ENCODE measurements at regions not wholly inside any gene's neighbourhood (a gene's known extent, or its start where the extent isn't known, plus 50 kb on each side); places are given as distances from the start of the nearest gene placed in this dataset.

GRCh38 chr11:119885067-119885466, 156.1 kb upstream of the NECTIN1 start:
- no peak for DNase-seq (ENCODE audit: low read depth)

GRCh38 chr11:119882316-119882715, 153.3 kb upstream of the NECTIN1 start:
- no peak for DNase-seq (ENCODE audit: low read depth)

- DNase-seq (ENCODE audit: low read depth) = no peak
Observed at GRCh38 chr11:119880873-119881272, 151.9 kb upstream of the NECTIN1 start.

GRCh38 chr11:119880143-119880542, 151.1 kb upstream of the NECTIN1 start:
- no peak for DNase-seq (ENCODE audit: low read depth)

GRCh38 chr11:119878990-119879389, 150.0 kb upstream of the NECTIN1 start:
- DNase-seq (ENCODE audit: low read depth) = no peak

GRCh38 chr11:119876841-119877240, 147.8 kb upstream of the NECTIN1 start:
- no peak for DNase-seq (ENCODE audit: low read depth)

GRCh38 chr11:119875841-119876600, 147.0 kb upstream of the NECTIN1 start:
- no peak for DNase-seq (ENCODE audit: low read depth)

GRCh38 chr11:119874660-119875238, 145.7 kb upstream of the NECTIN1 start:
- DNase-seq (ENCODE audit: low read depth) = no peak

- no peak for DNase-seq (ENCODE audit: low read depth)
Observed at GRCh38 chr11:119873761-119874421, 144.9 kb upstream of the NECTIN1 start.

- no peak for DNase-seq (ENCODE audit: low read depth)
Observed at GRCh38 chr11:119872611-119873310, 143.8 kb upstream of the NECTIN1 start.

GRCh38 chr11:119865661-119866156, 136.7 kb upstream of the NECTIN1 start:
- DNase-seq (ENCODE audit: low read depth) = no peak

GRCh38 chr11:119864836-119865235, 135.8 kb upstream of the NECTIN1 start:
- no peak for DNase-seq (ENCODE audit: low read depth)

GRCh38 chr11:119863851-119864601, 135.0 kb upstream of the NECTIN1 start:
- DNase-seq (ENCODE audit: low read depth) = no peak

- no peak for DNase-seq (ENCODE audit: low read depth)
Observed at GRCh38 chr11:119863236-119863635, 134.2 kb upstream of the NECTIN1 start.

GRCh38 chr11:119861160-119861559, 132.2 kb upstream of the NECTIN1 start:
- DNase-seq (ENCODE audit: low read depth) = no peak

GRCh38 chr11:119860561-119861094, 131.6 kb upstream of the NECTIN1 start:
- DNase-seq (ENCODE audit: low read depth) = no peak

GRCh38 chr11:119859684-119860083, 130.7 kb upstream of the NECTIN1 start:
- DNase-seq (ENCODE audit: low read depth) = no peak

- DNase-seq (ENCODE audit: low read depth) = no peak
Observed at GRCh38 chr11:119858288-119858687, 129.3 kb upstream of the NECTIN1 start.

- DNase-seq (ENCODE audit: low read depth) = no peak
Observed at GRCh38 chr11:119856681-119857485, 127.9 kb upstream of the NECTIN1 start.

- no peak for DNase-seq (ENCODE audit: low read depth)
Observed at GRCh38 chr11:119855066-119855465, 126.1 kb upstream of the NECTIN1 start.

- DNase-seq (ENCODE audit: low read depth) = no peak
Observed at GRCh38 chr11:119854521-119854920, 125.5 kb upstream of the NECTIN1 start.

Measured in non-pigmented ciliary epithelial cell (primary cell).